HCT116 (cell line): ENCODE measurements at regions not wholly inside any gene's neighbourhood (a gene's known extent, or its start where the extent isn't known, plus 50 kb on each side); places are given as distances from the start of the nearest gene placed in this dataset.

ENCODE experiments used
- ATAC-seq: fragments of 200-7000 bp; cut with Tn5 transposase; 2 replicates; pipeline ENCODE4 v1.9.1; 2020; ENCODE audit warnings: mild to moderate bottlenecking, moderate library complexity
- BruUV-seq: library from RNA; stranded (reverse); fragments of 400-500 nt; replicated peaks from 2 replicates; lab custom pipeline; 2021; lab: Mats Ljungman, UMichigan
- CTCF ChIA-PET: fragments of 300-600 bp; sonication (Branson Sonifier 250); formaldehyde crosslinking; loops from one replicate; lab custom pipeline; 2021; ENCODE audit warnings: antibody characterized with exemption; lab: Charles Lee
- POLR2A ChIA-PET: fragments of 300-600, 350-600 bp; sonication (Branson Sonifier 250); formaldehyde crosslinking; loops from one replicate; lab custom pipeline; 2021; ENCODE audit warnings: antibody characterized with exemption; lab: Charles Lee
- RAD21 ChIA-PET, 2 experiments: fragments of 300-600 bp; sonication (Branson Sonifier 250); formaldehyde crosslinking; loops; one replicate each; lab custom pipeline; 2023; ENCODE audit warnings: low total read pairs in 2 of 2; ENCODE audit not compliant: uncharacterized antibody in 2 of 2, unreplicated experiment in 2 of 2, low non-redundant PET in 1 of 2; lab: Charles Lee
- DNase-seq: peaks from one replicate; pipeline ENCODE4 v3.0.0-alpha.2; 2010; ENCODE audit warnings: low read depth, low spot score
- H2AFZ ChIP-seq: fragments of 200-600 bp; shearing (Covaris generic), sonication (generic); 2 replicates; pipeline ENCODE4 v1.6.1; 2017; ENCODE audit warnings: low read depth, mixed run types, mixed read lengths, antibody characterized with exemption, low read length; ENCODE audit not compliant: poor library complexity, severe bottlenecking
- H3K27ac ChIP-seq: 2 replicates; pipeline ENCODE4 v1.5.1; 2012; ENCODE audit warnings: low read depth, low read length
- H3K27me3 ChIP-seq: fragments of 200-600 bp; sonication (generic); 2 replicates; pipeline ENCODE4 v1.6.1; 2016; ENCODE audit warnings: mixed run types, low read length, mixed read lengths; ENCODE audit not compliant: insufficient read depth
- H3K36me3 ChIP-seq, 2 experiments: fragments of 200-500 bp in 1 of 2; fragments of 200-600 bp in 1 of 2; sonication (Bioruptor generic) in 1 of 2; sonication (generic) in 1 of 2; 2 replicates each; pipeline versions ENCODE4 v1.5.1 to v1.6.1; 2014 to 2016; ENCODE audit warnings: low read length in 2 of 2, inconsistent platforms in 1 of 2, mixed read lengths in 1 of 2, mixed run types in 1 of 2; ENCODE audit not compliant: insufficient read depth in 2 of 2, control insufficient read depth in 1 of 2
- H3K4me1 ChIP-seq, 2 experiments: fragments of 200-600 bp in 1 of 2; sonication (generic) in 1 of 2; 2 replicates each; pipeline versions ENCODE4 v1.5.1 to v1.6.1; 2012 to 2017; ENCODE audit warnings: low read length in 2 of 2, inconsistent platforms in 1 of 2, mild to moderate bottlenecking in 1 of 2, mixed read lengths in 1 of 2, mixed run types in 1 of 2, moderate library complexity in 1 of 2; ENCODE audit not compliant: insufficient read depth in 2 of 2, control insufficient read depth in 1 of 2
- H3K4me2 ChIP-seq: fragments of 200-600 bp; sonication (generic); 2 replicates; pipeline ENCODE4 v1.6.1; 2017; ENCODE audit warnings: mixed run types, low read length, mixed read lengths
- H3K4me3 ChIP-seq, 2 experiments: fragments of 200-600 bp in 1 of 2; sonication (generic) in 1 of 2; replicated peaks in 1 of 2; 2 replicates each; pipeline ENCODE4 v1.5.1; 2011 to 2016; ENCODE audit warnings: low read length in 2 of 2, control low read depth in 1 of 2, low read depth in 1 of 2, mild to moderate bottlenecking in 1 of 2, mixed read lengths in 1 of 2, mixed run types in 1 of 2
- H3K79me2 ChIP-seq: fragments of 200-600 bp; sonication (generic); 2 replicates; pipeline ENCODE4 v1.6.1; 2017; ENCODE audit warnings: mild to moderate bottlenecking, mixed run types, low read length, moderate library complexity, mixed read lengths; ENCODE audit not compliant: insufficient read depth
- H3K9ac ChIP-seq: fragments of 200-600 bp; sonication (generic); 2 replicates; pipeline ENCODE4 v1.6.1; 2016; ENCODE audit warnings: low read length, mixed read lengths
- H3K9me2 ChIP-seq: fragments of 200-600 bp; sonication (generic), shearing (Covaris generic); 2 replicates; pipeline ENCODE4 v1.6.1; 2017; ENCODE audit warnings: mixed run types, mild to moderate bottlenecking, moderate library complexity; ENCODE audit not compliant: insufficient read depth
- H3K9me3 ChIP-seq, 2 experiments: fragments of 200-500 bp in 1 of 2; fragments of 200-600 bp in 1 of 2; sonication (Bioruptor generic) in 1 of 2; sonication (generic) in 1 of 2; 2 replicates each; pipeline ENCODE4 v1.6.1; 2014 to 2017; ENCODE audit warnings: low read length in 2 of 2, mixed read lengths in 2 of 2, inconsistent platforms in 1 of 2, low read depth in 1 of 2, mild to moderate bottlenecking in 1 of 2, mixed run types in 1 of 2, moderate library complexity in 1 of 2; ENCODE audit not compliant: control insufficient read depth in 1 of 2, insufficient read depth in 1 of 2
- H4K20me1 ChIP-seq: fragments of 200-600 bp; sonication (generic), shearing (Covaris generic); 2 replicates; pipeline ENCODE4 v1.6.1; 2017; ENCODE audit warnings: mixed run types, mild to moderate bottlenecking, moderate library complexity; ENCODE audit not compliant: insufficient read depth
- CBX3 ChIP-seq: IDR thresholded peaks from 2 replicates; pipeline ENCODE4 v1.6.1; 2012; ENCODE audit warnings: low read depth
- CEBPB ChIP-seq: IDR thresholded peaks from 2 replicates; pipeline ENCODE4 v1.6.1; 2012; ENCODE audit warnings: low read depth
- EGR1 ChIP-seq: IDR thresholded peaks from 2 replicates; pipeline ENCODE4 v1.6.1; 2012; ENCODE audit warnings: low read depth
- ELF1 ChIP-seq: IDR thresholded peaks from 2 replicates; pipeline ENCODE4 v1.6.1; 2012; ENCODE audit warnings: low read depth, borderline replicate concordance
- EZH2phosphoT487 ChIP-seq: fragments of 200-600 bp; IDR thresholded peaks from 2 replicates; pipeline ENCODE4 v1.6.1; 2018; ENCODE audit warnings: antibody characterized with exemption, borderline replicate concordance
- FOSL1 ChIP-seq: IDR thresholded peaks from 2 replicates; pipeline ENCODE4 v1.6.1; 2012; ENCODE audit warnings: low read depth
- JUND ChIP-seq: IDR thresholded peaks from 2 replicates; pipeline ENCODE4 v1.6.1; 2012
- MAX ChIP-seq: IDR thresholded peaks from 2 replicates; pipeline ENCODE4 v1.6.1; 2012
- POLR2A ChIP-seq: IDR thresholded peaks from 2 replicates; pipeline ENCODE4 v1.7.0; 2011; ENCODE audit warnings: borderline replicate concordance; ENCODE audit not compliant: insufficient read depth, insufficient read length; ENCODE audit errors: extremely low read depth
- RAD21 ChIP-seq: IDR thresholded peaks from 2 replicates; pipeline ENCODE4 v1.6.1; 2012; ENCODE audit warnings: low read depth, mild to moderate bottlenecking
- REST ChIP-seq: IDR thresholded peaks from 2 replicates; pipeline ENCODE4 v1.6.1; 2012; ENCODE audit warnings: low read depth
- SIN3A ChIP-seq: IDR thresholded peaks from 2 replicates; pipeline ENCODE4 v1.6.1; 2012; ENCODE audit warnings: low read depth
- SP1 ChIP-seq: IDR thresholded peaks from 2 replicates; pipeline ENCODE4 v1.6.1; 2012; ENCODE audit warnings: low read depth
- TCF7L2 ChIP-seq: IDR thresholded peaks from 2 replicates; pipeline ENCODE4 v1.7.0; 2011; ENCODE audit warnings: borderline replicate concordance, inconsistent platforms; ENCODE audit not compliant: insufficient read depth, insufficient read length; ENCODE audit errors: extremely low read depth
- ZBTB33 ChIP-seq: IDR thresholded peaks from 2 replicates; pipeline ENCODE4 v1.6.1; 2011; ENCODE audit warnings: mild to moderate bottlenecking, low read length, moderate library complexity; ENCODE audit not compliant: insufficient replicate concordance; ENCODE audit errors: extremely low read depth
- ZFX ChIP-seq: fragments of 450-650 bp; IDR thresholded peaks from 2 replicates; pipeline ENCODE4 v1.6.1; 2017
- intact Hi-C: fragments of 100-400 bp; cut with micrococcal nuclease; formaldehyde crosslinking; loops from 2 replicates; pipeline ENCODE4 v1.10.0; 2022

- Histone ChIP-seq H3K4me2 (no peak overlapping the region), H3K27ac (no peak overlapping the region), H3K4me1 (peaks cover 0 to 2% of the 10 kb centered on the region in 2 experiments; a peak in 2 of 4 replicates), H2AFZ (no peak overlapping the region), H3K27me3 (no peaks in the 10 kb centered on the region), H3K36me3 (no peaks in the 10 kb centered on the region), H4K20me1 (no peaks in the 10 kb centered on the region), H3K79me2 (no peaks in the 10 kb centered on the region), H3K9me3 (no peaks in the 10 kb centered on the region), H3K9ac (no peak overlapping the region), H3K4me3 (no peak overlapping the region), H3K9me2 (no peaks in the 10 kb centered on the region)
- ChIA-PET CTCF (no interaction called here), RAD21 (no interaction called here), POLR2A (no interaction called here)
- no peak for DNase-seq
- no peak for ATAC-seq
- no TSS peak for BruUV-seq
- intact Hi-C loops: no loop called here
- TF ChIP-seq ELF1 (no peak), CBX3 (no peak)
- TF ChIP-seq, all 23 proteins: peak for 0
Observed at GRCh38 chr6:3597500-3598064, 140.7 kb upstream of the SLC22A23 start.

- Histone ChIP-seq H3K27ac (no peak overlapping the region), H4K20me1 (no peaks in the 10 kb centered on the region), H3K4me2 (no peak overlapping the region), H3K79me2 (no peaks in the 10 kb centered on the region), H3K4me1 (peaks cover 0 to 10% of the 10 kb centered on the region in 2 experiments; a peak in 2 of 4 replicates), H3K9ac (no peak overlapping the region), H3K36me3 (no peaks in the 10 kb centered on the region), H3K9me3 (no peaks in the 10 kb centered on the region), H2AFZ (no peak overlapping the region), H3K4me3 (no peak overlapping the region), H3K9me2 (no peaks in the 10 kb centered on the region), H3K27me3 (no peaks in the 10 kb centered on the region)
- ATAC-seq: no peak
- DNase-seq: no peak
- TF ChIP-seq RAD21: no peak
- TF ChIP-seq ELF1: no peak
- TF ChIP-seq ZFX: no peak
- no peak for TF ChIP-seq FOSL1
- TF ChIP-seq EZH2phosphoT487: no peak
- no peak for TF ChIP-seq POLR2A
- no peak for TF ChIP-seq TCF7L2
- no peak for TF ChIP-seq REST
- TF ChIP-seq JUND: no peak
- no peak for TF ChIP-seq ZBTB33
- TF ChIP-seq CBX3: no peak
- no peak for TF ChIP-seq MAX
- no peak for TF ChIP-seq SIN3A
- TF ChIP-seq SP1: no peak
- no peak for TF ChIP-seq CEBPB
- TF ChIP-seq EGR1: no peak
- intact Hi-C loops: no loop called here
- ChIA-PET RAD21 (no interaction called here), CTCF (no interaction called here), POLR2A (no interaction called here)
- BruUV-seq: no TSS peak
Observed at GRCh38 chr6:3596766-3597165, 139.9 kb upstream of the SLC22A23 start.
